Osteocyte (in vitro differentiated cells): ENCODE measurements at regions not wholly inside any gene's neighbourhood (a gene's known extent, or its start where the extent isn't known, plus 50 kb on each side); places are given as distances from the start of the nearest gene placed in this dataset.

Source experiments
- DNase-seq: peaks from one replicate; pipeline ENCODE4 v3.0.0; 2021; ENCODE audit warnings: mixed read lengths; ENCODE audit not compliant: unreplicated experiment; ENCODE audit errors: extremely low spot score
- H3K27ac Mint-ChIP-seq: one replicate; pipeline ENCODE4 v1.8.0; 2021; ENCODE audit warnings: mild to moderate bottlenecking, mixed read lengths; ENCODE audit not compliant: unreplicated experiment
- H3K27me3 Mint-ChIP-seq: one replicate; pipeline ENCODE4 v1.8.0; 2021; ENCODE audit warnings: mixed read lengths; ENCODE audit not compliant: unreplicated experiment
- H3K36me3 Mint-ChIP-seq: one replicate; pipeline ENCODE4 v1.8.0; 2021; ENCODE audit warnings: mixed read lengths; ENCODE audit not compliant: unreplicated experiment
- H3K4me1 Mint-ChIP-seq: one replicate; pipeline ENCODE4 v1.8.0; 2021; ENCODE audit warnings: mixed read lengths; ENCODE audit not compliant: unreplicated experiment
- H3K4me3 Mint-ChIP-seq: one replicate; pipeline ENCODE4 v1.8.0; 2021; ENCODE audit warnings: mild to moderate bottlenecking, moderate library complexity, mixed read lengths; ENCODE audit not compliant: unreplicated experiment
- H3K9me3 Mint-ChIP-seq: one replicate; pipeline ENCODE4 v1.8.0; 2021; ENCODE audit warnings: mixed read lengths; ENCODE audit not compliant: unreplicated experiment
- CTCF ChIP-seq: fragments of 200-600 bp; sonication (generic); IDR thresholded peaks from 2 replicates; pipeline ENCODE4 v1.5.0; 2021; ENCODE audit warnings: antibody characterized with exemption, mild to moderate bottlenecking, moderate library complexity

DNA sequence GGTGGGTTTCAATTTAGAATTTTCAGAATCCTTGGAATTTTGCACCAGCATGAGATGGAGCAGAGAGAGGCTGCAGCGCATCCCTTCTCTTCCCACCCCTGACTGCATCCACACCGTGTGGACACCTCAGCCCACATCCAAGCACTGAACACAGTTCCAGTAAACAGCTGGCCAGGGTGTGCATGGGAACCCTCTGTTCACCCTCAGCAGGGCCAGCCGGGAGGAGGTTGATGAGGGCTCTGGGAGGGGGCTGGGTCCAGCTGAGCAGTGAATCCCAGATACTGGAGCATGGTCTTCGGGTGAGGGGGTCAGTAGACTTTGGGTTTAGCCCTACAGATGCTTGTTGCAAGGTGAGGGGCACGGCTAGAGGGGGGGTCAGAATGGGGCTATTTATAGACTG is 85.8 kb downstream of the RPLP1 start:
- no peak for DNase-seq
- H3K4me1 Mint-ChIP-seq, result no peaks in the 10 kb centered on the region
- H3K27ac Mint-ChIP-seq, result no peak overlapping the region
- H3K4me3 Mint-ChIP-seq, result no peak overlapping the region
- TF ChIP-seq CTCF, result no peak
- H3K9me3 Mint-ChIP-seq, result no peaks in the 10 kb centered on the region
- H3K36me3 Mint-ChIP-seq, result no peaks in the 10 kb centered on the region
- peaks cover 50% of the 10 kb centered on the region for H3K27me3 Mint-ChIP-seq

DNA sequence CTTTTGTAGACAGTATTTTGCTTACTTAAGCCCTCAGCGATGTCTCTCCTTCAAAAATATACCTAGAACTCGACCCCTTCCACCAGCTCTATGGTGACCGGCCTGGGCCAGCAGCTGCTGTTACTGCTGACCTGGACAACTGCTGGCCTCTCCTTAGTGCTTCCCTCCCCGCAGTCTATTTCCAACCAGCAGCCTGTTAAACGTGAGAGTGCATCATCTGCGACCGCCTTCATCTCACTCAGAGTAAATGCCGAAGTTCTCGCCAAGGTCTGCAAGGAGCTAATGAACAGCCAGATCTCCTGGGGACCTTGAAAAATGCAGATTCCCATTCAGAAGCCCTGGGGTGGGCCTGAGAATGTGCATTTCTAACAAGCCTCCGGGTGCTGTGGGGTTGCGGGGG is 86.7 kb downstream of the RPLP1 start:
- Mint-ChIP-seq H3K27ac (no peak overlapping the region), H3K4me1 (no peaks in the 10 kb centered on the region), H3K9me3 (no peaks in the 10 kb centered on the region), H3K4me3 (no peak overlapping the region), H3K27me3 (peaks cover 51% of the 10 kb centered on the region), H3K36me3 (no peaks in the 10 kb centered on the region)
- no peak for DNase-seq
- no peak for TF ChIP-seq CTCF

DNA sequence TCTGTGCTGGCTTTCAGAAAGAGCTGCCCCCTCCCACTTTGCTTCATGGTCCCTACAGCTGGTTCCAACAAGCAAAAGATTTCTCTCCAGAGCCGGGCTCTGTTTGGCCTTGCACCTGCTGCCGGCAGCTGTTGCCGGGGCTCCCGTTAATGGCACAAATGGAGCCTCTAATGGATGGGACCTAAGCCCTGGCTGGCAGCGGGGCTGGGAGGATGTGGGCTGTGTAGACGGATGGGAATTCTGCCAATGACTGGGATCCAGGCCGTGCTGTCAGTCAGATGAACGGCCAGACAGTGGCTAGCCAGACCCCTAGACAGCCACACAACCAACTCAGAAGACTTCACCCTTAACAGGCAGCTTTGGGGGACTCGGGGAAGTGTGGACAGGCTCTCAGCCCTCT is 88.0 kb downstream of the RPLP1 start:
- Mint-ChIP-seq H3K4me1 (no peaks in the 10 kb centered on the region), H3K9me3 (no peaks in the 10 kb centered on the region), H3K27me3 (peaks cover 51% of the 10 kb centered on the region), H3K27ac (no peak overlapping the region), H3K36me3 (no peaks in the 10 kb centered on the region), H3K4me3 (no peak overlapping the region)
- no peak for TF ChIP-seq CTCF
- no peak for DNase-seq

GRCh38 chr15:69542028-69542427 is 89.4 kb downstream of the RPLP1 start:
- Mint-ChIP-seq H3K9me3 (no peaks in the 10 kb centered on the region), H3K36me3 (no peaks in the 10 kb centered on the region), H3K27ac (no peak overlapping the region), H3K4me1 (no peaks in the 10 kb centered on the region), H3K4me3 (no peak overlapping the region), H3K27me3 (peaks cover 50% of the 10 kb centered on the region)
- no peak for TF ChIP-seq CTCF
- no peak for DNase-seq

- no peak overlapping the region for H3K27ac Mint-ChIP-seq
- no peaks in the 10 kb centered on the region for H3K9me3 Mint-ChIP-seq
- peaks cover 49% of the 10 kb centered on the region for H3K27me3 Mint-ChIP-seq
- H3K4me3 Mint-ChIP-seq, result no peak overlapping the region
- H3K4me1 Mint-ChIP-seq, result no peaks in the 10 kb centered on the region
- no peak for TF ChIP-seq CTCF
- no peaks in the 10 kb centered on the region for H3K36me3 Mint-ChIP-seq
- DNase-seq, result no peak
Observed at GRCh38 chr15:69543681-69544364, 91.2 kb downstream of the RPLP1 start.
